Lower leg skin (tissue), 4 donors: ENCODE measurements at regions not wholly inside any gene's neighbourhood (a gene's known extent, or its start where the extent isn't known, plus 50 kb on each side); places are given as distances from the start of the nearest gene placed in this dataset.
A peak's percentile ranks its signal among the peaks of the same experiment; 100 is the strongest.

Experiments
- DNase-seq, 2 donors: peaks; one replicate each; pipeline ENCODE4 v3.0.0-alpha.2; 2019; ENCODE audit warnings: low spot score in 2 of 2
- H3K4me3 ChIP-seq: fragments of 200-600 bp; sonication (generic); 2 replicates; pipeline ENCODE4 v1.5.1; 2017; ENCODE audit warnings: mild to moderate bottlenecking, low read depth; ENCODE audit not compliant: poor library complexity, severe bottlenecking
- CTCF ChIP-seq, 3 donors: fragments of 450-650 bp; IDR thresholded peaks; one replicate each; pipeline ENCODE4 v1.5.1; 2016; ENCODE audit warnings: antibody characterized with exemption in 3 of 3, mild to moderate bottlenecking in 3 of 3, moderate library complexity in 2 of 3
- POLR2A ChIP-seq, 2 donors: fragments of 450-650 bp; IDR thresholded peaks; one replicate each; pipeline ENCODE4 v1.6.1; 2016 to 2017; ENCODE audit warnings: antibody characterized with exemption in 2 of 2, mild to moderate bottlenecking in 1 of 2, moderate library complexity in 1 of 2
- WGBS, 2 donors: methylation state at CpG; one replicate each; pipeline ENCODE4 v1.1.5; 2018; 5-methylcytosine and 5-hydroxymethylcytosine counted together
- intact Hi-C: fragments of 100-400 bp; cut with DNase I; formaldehyde crosslinking; loops from one replicate; pipeline ENCODE4 v1.15.0; 2023; ENCODE audit warnings: low total_unique reads

- TF ChIP-seq CTCF (IDR thresholded peaks at IDR 0.05), result no peak
- TF ChIP-seq POLR2A (IDR thresholded peaks at IDR 0.05), result no peak
- no peak overlapping the region for H3K4me3 ChIP-seq
- DNase-seq, result no peak
- 84 to 89% methylated on average over 8 of the region's 8 CpGs for WGBS, 2 donors
- intact Hi-C loops, result no loop called here
These were observed 130.7 kb downstream of the TFAP2C start for GRCh38 chr20:56759741-56760278.

DNA sequence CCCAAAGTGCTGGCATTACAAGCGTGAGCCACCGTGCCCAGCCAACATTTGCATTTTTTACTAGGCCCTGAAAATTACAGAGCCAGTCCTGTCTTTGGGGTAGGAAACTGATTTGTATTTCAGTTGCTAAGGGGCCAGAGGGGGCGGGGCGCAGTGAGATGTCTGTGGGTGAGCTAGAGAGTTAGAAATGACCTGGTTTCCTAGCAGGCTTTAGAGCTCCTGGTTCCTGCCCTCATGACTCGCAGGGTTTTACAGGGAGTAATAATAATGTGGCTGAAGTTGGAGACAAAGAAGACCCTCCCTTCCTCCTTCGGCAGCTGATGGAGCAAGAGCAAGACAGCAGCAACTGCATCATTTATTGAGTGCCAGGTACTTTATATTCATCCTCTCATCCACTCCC lies 131.5 kb downstream of the TFAP2C start:
- intact Hi-C loops, result no loop called here
- TF ChIP-seq CTCF (IDR thresholded peaks at IDR 0.05) (no peak), POLR2A (IDR thresholded peaks at IDR 0.05) (no peak)
- H3K4me3 ChIP-seq, result no peak overlapping the region
- WGBS, 2 donors, result 87 to 91% methylated on average over 6 of the region's 6 CpGs
- no peak for DNase-seq

DNA sequence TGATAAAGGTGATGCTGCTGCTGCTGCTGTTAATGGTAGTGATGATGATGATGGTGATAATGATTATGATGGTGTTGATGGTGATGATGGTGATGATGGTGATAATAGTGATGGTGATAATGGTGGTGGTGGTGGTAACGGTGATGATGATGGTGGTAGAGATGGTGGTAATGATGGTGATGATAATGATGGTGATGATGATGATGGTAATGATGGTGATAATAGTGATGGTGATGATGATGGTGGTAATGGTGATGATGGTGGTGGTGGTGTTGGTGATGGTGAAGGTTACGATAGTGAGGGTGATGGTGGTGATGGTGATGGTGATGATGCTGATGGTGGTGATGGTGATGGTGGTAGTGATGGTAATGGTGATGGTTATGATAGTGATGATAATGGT lies 132.3 kb downstream of the TFAP2C start:
- WGBS, 2 donors, result 93 to 95% methylated on average over 2 of the region's 2 CpGs

DNA sequence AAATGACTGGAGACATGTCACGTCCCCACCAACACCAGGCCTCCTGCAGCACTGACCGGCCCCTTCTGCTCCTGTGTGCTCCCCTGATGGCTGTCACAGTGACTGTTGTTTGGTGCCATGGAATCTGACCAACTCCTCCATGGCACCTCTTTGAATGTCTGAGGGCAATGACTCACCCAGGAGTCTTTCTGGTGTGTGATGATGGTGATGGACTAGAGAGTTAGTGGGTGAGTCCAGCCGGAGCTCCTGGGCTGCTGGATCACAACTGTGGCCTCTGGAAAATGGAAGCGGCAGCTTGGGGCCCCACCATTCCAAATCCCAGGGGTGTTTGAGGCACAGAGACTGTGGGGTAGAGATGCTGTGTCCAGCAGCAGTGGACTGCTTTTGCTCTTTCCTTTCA lies 133.3 kb downstream of the TFAP2C start:
- 92 to 96% methylated on average over 4 of the region's 4 CpGs for WGBS, 2 donors
- intact Hi-C loops, result no loop called here
- H3K4me3 ChIP-seq, result no peak overlapping the region

More for the DNA sequence above, 132.3 kb downstream of the TFAP2C start:
- TF ChIP-seq CTCF (IDR thresholded peaks at IDR 0.05) (peak in 1 of 3 donors; percentile 53), POLR2A (IDR thresholded peaks at IDR 0.05) (no peak)
- no peak overlapping the region for H3K4me3 ChIP-seq
- DNase-seq, result no peak
- intact Hi-C loops, result no loop called here

DNA sequence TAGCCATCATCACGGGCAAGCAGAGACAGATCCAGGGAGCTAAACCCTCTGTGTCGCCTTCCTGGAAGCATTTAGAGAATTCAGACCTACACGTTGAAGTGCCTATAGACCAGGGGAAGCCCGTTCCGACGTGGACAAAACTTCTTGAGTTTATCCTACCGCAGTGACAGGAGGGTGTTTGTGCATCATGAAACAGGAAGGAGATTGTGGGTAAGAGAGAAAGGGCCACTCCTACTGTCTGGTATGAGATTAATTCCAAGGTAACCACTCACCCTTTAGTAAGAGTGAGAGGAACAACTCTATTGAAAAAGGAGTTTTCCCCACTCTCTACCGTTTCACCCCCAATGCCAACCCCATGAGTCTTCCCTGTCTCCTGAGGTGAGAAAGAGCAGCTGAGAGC lies 133.7 kb downstream of the TFAP2C start:
- 82 to 90% methylated on average over 8 of the region's 8 CpGs for WGBS, 2 donors
- no peak for TF ChIP-seq CTCF (IDR thresholded peaks at IDR 0.05)
- TF ChIP-seq POLR2A (IDR thresholded peaks at IDR 0.05), result no peak
- intact Hi-C loops, result no loop called here

More for the DNA sequence above, 133.3 kb downstream of the TFAP2C start:
- DNase-seq, result no peak
- TF ChIP-seq POLR2A (IDR thresholded peaks at IDR 0.05), result no peak
- no peak for TF ChIP-seq CTCF (IDR thresholded peaks at IDR 0.05)

DNA sequence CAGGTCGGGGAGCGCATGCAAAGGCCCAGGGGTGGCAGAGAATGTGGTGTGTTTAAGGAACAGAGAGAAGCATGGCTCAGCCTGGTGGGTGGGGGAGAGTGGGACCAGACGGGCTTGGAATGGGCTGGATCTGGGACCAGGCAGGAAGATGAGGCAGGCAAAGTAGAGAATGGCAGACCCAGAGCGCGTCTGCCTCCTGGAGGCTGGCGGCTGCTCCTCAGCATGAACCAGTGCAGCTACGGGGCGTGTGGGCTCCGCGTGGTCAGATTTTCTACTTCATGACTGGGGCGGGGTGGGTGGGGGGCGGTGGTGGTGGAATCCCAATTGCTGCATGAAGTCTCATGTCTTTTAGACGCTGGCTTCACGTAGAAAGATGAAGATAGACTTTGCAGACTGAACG lies 135.6 kb downstream of the TFAP2C start:
- TF ChIP-seq POLR2A (IDR thresholded peaks at IDR 0.05) (no peak), CTCF (IDR thresholded peaks at IDR 0.05) (no peak)
- WGBS, 2 donors, result 90% methylated on average over 15 of the region's 15 CpGs
- intact Hi-C loops, result no loop called here

More for the DNA sequence above, 133.7 kb downstream of the TFAP2C start:
- DNase-seq, result no peak
- no peak overlapping the region for H3K4me3 ChIP-seq

More for the DNA sequence above, 135.6 kb downstream of the TFAP2C start:
- H3K4me3 ChIP-seq, result no peak overlapping the region
- DNase-seq, result no peak
